Activated naive CD4-positive, alpha-beta T cell treated with anti-CD3 and anti-CD28 coated beads, Interleukin-2, amount 50 U/mL, for 16 hours (primary cell): ENCODE measurements at regions not wholly inside any gene's neighbourhood (a gene's known extent, or its start where the extent isn't known, plus 50 kb on each side); places are given as distances from the start of the nearest gene placed in this dataset.

Experiments
- DNase-seq: peaks from one replicate; pipeline ENCODE4 v3.0.0-alpha.2; 2020

DNA sequence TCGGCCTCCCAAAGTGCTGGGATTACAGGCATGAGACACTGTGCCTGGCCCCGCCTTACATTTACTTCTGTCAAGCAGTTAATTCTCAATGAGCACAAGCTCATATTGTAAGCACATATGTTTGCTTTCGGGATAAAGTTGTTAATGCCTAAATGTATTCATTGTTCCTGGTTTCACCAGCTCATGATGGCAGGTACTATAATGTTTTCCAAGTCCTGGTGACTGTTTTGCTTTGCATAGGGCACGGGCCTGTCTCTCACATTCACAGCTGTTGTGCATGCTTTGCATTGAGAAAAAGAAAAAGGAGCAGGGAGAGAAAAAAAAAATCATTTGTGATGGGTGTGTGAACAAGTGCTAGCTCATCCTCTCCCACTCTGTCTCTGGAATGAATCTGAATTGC, 661.2 kb upstream of the TENM3 start:
- no peak for DNase-seq

DNA sequence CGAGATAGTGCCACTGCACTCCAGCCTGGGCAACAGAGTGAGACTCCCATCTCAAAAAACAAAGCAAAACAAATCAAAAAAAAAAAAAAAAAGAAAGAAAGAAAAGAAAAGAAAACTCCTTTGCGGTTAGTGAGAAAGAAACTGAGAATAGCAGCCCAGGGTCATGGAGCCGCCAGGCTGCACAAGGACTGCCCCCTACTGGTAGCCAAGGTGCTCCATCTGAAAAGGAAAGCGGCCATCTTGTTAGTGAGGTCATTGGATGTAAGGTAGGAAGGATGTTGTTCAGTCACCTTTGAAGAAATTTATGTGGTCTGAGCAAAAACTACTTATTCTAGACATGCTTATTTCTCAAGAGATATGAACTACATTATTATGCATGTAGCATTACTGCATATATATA, 660.6 kb upstream of the TENM3 start:
- no peak for DNase-seq

DNA sequence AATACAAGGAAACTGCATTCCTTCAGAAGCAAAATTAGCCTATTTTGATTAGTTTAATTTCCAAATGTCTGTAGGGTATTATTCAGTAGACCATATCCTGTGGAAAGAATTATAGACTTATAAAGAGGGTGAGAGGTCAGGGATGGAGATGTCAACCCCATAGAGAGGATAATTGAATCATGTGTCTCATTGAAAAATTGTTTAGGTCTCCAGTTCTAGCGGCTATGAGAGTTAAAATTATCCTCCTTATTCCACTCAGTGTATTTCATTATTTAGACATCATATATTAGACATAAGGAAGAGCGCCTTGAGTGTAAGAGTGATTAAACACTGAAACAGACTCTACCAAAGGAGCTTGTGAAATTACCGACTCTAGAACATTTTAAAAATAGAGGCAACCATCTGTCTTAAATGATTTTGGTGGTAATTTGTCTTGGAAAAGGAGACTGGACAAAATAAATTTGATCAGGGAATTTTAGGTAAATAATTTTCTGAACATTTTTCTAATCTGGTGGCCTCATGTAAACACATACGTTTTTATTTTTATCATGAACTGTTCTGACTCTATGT, 654.4 kb upstream of the TENM3 start:
- no peak for DNase-seq

DNA sequence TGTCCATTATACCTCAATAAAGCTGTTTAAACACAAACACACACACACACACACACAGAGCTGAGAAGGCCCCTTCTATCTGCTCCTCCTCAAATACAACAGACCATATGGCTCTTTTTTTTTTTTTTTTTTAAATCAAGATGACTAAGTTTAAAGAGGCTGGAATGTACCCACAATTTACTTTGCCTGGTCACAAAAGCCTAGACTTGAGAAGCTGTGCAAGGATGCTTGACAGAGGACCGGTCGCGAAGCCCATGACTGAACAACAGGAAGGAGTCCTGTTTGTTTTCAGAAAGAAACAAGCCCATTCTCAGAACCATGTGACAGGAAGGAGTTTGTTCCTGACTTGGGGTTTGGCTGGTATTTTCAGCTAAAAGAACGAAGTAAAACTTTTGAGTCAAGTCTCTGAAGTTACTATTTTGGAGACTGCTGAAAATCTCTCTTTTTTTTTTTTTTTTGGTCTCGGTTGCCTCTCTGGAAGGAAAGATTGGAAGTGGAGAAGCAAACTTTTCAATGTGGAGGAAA, 650.9 kb upstream of the TENM3 start:
- no peak for DNase-seq

DNA sequence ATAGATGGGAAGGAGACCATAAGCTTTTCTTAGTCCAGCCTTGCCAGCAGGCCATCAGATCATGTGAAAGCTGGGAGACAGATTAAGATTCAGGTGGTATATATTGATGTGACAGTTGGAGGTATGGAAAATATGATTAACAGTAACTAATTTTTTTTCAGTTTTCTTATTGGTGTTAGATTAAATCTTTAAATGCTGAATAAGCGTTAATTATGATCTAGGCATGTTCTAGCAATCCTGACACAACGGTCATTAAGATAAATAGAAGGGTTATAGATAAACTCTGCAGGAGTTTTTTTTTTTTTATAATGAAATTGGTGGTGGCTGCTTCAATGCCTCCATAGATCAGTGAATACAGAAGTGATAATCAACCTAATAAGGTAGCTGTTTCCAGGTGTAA, 649.5 kb upstream of the TENM3 start:
- no peak for DNase-seq

DNA sequence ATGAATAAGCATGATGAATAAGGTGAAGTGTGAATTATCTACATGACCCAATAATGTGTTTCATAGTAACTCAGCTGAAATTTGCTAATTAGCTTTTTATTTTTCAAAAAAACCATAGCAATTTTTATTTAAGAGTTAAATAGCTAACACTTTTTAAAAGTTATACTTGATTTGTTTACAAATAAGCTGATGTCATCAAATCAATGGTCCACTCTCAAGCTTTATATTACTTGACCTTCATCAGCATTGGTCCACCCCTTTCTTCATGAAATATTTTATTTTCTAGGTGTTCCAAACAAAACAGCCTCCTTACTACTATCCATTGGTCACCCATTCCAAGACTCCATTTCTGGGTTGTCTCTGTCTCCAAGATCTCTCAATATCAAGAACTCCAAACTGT, 649.0 kb upstream of the TENM3 start:
- DNase-seq, result no peak

DNA sequence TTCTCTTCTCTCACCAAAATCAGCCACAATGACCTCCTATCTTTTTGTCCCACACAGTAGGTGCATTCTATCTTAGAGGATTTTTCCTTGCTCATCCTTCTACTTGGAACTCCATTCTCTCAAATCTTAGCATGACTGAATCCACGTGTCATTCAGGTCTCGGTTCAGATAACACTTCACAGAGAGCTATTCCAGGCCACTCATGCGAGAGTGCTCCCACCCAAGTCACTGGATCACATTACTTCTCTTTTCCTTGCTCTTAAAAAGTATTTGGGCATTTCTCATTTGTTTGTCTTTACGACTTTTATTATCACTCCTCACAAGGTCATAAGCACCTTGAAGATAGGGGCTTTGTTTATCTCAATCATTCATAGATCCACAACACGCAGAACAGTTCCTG, 647.5 kb upstream of the TENM3 start:
- DNase-seq, result no peak

DNA sequence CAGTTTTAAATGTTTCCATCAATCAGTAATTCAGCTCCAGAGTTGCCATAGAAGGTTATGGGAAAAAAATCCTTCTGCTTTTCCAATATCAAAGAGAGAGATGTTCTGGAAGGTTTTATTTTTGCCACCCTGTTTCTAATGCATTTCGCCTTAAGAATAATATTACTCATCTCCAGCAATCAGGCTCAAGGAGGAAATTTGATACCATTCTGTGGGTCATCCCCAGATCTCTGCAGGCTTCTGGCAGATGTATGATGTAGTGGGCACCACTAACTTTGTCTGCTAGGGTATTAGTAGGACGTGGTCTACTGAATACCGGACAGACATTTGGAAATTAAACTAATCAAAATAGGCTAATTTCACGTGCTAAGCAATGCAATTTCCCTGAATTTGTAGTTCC, 645.4 kb upstream of the TENM3 start:
- no peak for DNase-seq

DNA sequence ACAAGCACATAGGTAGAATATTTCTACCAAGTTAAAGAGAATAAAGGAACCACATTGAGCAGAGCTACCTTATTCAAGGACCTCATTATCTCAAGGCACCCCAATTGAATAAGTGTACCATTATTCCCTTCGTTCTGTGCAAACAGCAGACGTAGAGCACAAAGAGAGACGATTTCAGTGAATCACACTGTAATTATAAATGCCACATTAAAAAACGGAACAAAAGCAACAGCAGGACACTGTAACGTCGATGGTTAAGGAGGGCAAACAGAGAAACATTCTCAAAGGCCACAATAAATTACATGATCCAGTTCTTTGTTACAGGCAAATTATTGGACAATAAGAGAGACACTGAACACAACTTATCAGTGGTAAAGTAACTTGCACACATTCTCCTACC, 644.1 kb upstream of the TENM3 start:
- DNase-seq, result no peak

DNA sequence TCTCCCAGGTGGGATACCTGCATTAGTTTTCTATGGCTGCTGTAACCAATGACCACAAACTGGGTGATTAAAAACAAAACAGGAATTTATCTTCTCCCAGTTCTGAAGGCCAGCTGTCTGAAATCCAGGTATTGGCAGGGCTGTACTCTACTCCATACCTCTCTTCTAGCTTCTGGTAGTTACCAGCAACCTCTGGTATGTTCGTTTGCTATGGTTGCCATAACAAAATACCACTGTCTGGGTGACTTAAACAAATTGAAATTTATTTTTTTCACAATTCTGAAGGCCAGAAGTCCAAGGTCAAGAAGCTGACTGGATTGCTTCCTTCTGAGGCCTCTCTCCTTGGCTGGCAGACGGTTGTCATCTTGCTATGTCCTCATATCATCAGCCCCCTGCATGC, 642.1 kb upstream of the TENM3 start:
- no peak for DNase-seq

DNA sequence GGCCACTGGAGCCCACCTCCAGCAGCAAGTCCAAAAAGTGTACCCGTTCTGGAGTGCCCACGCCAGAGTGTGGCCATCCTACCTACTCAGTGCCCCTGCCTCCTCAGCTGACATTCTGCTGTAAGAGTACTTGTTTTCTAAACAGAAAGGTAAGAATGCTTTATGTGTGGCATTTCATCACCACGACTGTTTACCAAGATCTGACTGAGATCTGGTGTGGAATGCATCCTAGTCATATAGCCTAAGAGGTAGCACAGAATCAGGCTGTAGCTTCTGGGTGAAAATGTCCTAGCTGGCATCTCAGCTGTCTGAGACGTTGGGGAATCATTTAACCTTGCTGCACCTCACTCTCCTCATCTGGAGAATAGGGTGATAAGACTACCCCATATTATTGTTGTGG, 638.7 kb upstream of the TENM3 start:
- DNase-seq, result no peak

DNA sequence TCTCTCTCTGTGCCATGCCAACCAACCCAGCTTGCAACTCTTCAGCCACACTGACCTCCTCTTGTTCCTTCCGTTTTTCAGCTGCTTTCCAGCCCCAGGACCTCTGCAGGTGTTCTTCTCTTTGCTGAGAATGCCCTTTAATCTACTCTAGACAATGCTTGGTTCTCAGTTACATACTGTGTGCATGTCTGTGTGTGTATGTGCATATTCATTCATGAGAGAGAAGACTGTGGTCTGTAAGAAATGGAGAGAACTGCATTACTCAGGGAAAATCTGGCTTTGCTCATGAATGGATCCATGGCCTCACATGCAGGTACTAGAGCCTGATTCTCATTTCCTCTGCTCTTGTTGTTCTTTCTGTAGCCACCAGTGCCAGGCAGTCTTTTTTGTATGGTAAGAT, 636.9 kb upstream of the TENM3 start:
- DNase-seq, result no peak

DNA sequence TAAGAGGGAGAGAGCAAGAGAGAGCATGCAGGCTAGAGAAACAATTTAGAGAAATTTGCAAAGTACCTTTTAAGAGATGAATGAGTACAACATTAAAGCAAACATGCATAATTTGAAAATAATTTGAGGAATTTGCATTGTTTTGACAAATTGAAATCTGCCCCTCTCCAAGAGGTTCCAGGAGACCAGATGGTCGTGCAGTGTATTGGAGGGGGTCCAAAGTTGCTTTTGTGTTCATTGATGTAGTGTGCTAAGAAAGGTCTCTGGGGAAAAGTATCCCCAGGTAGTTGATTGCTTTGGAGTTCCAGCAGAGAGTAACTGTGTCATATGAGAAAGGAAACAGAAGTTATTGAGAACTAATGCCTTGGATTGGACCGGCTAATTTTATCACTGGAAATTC, 635.0 kb upstream of the TENM3 start:
- DNase-seq, result no peak

DNA sequence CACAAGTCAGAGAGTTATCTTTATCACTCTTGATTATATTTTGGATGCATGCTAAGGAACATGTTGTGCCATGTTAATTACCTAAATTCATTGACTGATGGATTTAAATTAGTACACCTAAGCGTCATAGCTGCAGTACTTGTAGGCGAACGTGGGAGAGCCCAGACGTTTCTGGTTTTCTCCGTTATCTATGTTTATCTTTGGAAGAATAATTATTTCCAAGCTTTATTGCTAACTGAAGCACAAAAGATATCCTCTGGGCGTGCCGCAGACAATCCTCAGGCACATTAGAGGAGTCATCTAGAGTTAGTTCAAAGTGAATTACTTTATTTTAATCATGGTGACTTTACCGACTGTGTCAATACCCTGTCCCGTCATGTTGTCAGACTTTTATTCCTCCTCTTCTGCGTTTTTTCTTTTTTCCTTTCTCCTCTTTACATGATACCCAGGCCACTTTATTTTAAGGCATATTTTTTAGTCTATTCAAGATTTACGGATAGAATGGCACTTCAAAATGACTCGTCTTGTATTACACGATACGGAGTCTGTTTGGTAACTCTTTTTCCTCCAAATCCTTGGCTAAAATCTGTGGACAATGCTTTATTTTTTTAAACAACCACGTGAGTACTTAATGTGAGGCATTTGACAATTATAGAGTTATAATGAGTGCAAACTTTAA, 632.0 kb upstream of the TENM3 start:
- DNase-seq, result no peak

DNA sequence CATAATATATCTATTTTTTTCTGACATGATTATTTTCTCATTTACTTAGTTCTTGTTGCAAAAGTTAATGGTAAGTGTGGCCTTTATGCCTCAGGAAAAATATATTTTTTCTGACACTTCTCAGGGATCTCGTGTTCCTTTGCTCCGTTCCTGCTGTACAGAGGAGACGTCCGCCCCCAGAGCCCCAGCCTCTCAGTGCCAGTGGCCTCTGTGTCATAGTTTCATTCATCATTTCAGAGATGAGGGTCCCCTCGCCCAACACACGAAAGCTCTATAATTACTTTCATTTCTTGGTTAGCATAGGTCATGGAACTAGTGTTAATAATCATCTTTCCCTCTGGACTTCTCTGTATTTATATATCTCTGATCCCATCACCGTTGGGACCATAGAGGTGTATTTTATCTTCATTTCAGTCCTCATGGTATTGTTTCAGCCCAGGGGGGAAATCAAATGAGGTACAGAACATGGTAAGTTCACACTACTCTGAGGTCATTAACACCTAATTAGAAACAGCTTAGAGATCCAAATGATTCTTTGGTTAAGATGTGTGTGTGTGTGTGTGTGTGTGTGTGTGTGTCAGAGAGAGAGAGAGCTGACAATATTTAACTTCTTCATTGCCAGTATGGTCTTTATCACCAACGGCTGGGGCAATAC, 631.1 kb upstream of the TENM3 start:
- DNase-seq, result no peak

DNA sequence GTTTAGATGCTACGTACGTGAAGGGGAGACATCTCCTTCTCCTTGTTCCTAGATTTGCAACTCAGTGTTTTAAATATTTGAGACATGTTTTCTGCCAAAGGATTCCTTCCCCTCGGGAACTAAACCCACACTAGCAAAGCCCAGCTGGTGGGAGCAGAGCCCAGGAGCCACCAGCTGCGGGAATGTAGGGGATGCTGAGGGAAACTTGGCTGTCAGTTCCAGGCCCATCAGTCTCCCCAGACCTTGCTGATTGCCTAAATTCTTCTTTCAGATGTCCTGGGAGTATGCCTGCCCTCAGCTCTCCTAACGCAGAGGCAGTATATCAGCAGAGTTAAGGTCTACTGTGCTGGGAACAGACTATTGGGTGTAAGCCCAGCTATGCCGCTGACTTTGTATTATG, 630.0 kb upstream of the TENM3 start:
- no peak for DNase-seq

DNA sequence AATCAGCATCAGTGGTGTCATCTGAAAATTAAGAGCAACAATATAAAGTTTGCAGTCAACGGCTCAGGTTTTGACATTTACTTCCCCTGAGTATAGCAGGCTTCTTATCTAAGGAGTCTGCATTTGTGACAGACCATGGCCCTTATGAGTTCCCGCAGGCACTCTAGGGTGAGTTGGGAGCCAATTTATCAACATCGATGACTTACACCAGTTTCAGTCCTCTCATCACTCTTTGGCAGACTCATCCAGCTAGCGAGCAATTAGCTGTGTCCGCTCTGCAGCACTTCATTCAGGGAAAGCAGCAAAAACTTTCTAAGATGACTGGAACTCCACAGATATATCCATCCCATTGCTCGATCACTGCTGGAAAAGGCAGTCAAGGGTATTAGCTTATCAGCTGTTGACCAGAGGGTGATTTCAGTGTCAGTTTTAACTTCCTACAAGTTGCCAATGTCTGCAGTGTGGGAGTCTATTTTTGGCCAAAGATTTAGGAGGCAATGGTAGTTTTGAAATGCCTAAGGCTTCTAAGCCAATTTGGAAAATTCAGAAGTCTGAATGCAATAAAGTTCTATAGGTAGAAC, 625.1 kb upstream of the TENM3 start:
- DNase-seq, result no peak

DNA sequence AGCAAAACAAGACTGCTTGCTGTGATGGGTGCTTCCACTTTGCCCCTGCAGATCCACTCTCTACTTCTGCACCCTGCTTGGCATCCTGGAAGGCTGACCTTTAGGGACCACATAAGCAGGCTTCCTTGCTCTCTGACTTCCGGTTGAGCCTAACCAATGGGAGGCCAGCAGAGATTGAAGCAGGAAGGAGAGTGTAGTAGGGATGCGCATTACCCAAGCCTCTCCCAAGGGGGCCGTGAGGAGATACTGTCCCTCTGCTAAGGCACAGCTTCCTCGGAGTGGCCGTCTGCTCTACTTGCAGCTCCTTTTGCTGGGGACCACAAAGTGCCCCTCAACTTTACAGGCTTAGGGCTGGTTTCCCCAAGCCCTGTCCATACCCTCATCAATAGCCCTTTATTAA, 624.3 kb upstream of the TENM3 start:
- no peak for DNase-seq

DNA sequence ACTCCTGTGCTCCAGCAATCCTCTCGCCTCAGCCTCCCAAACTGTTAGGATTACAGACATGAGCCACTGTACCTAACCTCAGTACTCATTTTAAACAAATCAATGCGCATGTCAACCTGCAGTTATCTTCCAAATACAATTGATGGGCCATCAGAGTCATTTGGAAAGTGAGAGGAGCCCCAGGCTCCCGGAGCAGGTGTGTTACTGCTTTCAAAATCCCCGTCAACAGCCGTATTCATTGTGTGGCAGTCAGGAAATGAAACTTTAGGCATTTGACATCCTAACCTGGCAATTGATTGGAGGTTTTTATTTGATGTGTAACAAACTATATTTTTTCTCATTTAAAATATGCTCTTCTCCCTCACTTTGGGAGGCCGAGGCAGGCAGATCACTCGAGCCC, 623.6 kb upstream of the TENM3 start:
- no peak for DNase-seq

DNA sequence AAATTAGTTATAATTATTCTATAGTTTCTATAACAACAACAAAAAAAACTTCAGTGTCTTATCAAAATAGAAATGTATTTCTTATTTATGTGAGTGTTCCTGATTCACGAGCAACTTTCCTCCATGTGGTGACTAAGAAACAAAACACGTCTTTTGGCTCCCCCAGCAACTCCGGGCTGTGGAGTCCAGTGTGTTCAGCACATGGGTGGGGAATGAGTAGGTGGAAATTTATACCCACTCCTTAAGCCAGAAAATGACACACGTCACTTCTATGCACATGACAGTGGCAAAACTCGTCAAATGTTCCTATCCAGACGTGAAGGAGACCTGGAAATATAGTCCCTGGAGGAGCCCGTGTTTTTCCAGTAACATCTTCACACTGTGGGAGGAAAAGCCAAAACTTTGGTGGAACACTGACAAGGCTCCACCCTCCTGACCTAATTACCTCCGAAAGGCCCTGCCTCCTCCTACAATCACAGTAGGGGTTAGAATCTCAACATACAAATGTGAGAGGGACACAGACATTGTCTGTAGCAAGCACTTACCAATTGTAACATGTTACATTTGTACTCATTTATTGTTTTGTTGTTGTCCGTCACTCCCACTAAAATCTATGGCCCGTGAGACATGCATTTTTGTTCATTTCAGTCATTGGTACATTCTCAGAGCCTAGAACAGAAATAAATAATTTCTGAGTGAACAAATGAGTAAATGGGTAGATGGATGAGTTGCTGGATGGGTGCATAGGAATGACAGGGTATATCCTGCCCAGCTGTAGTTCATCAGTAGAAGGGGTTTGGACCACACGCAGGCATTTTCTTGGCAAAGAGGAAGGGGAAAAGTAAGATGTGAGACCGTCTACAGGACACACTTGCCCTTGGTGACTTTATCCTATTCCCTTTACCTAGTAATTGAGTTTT, 605.8 kb upstream of the TENM3 start:
- DNase-seq, result no peak

DNA sequence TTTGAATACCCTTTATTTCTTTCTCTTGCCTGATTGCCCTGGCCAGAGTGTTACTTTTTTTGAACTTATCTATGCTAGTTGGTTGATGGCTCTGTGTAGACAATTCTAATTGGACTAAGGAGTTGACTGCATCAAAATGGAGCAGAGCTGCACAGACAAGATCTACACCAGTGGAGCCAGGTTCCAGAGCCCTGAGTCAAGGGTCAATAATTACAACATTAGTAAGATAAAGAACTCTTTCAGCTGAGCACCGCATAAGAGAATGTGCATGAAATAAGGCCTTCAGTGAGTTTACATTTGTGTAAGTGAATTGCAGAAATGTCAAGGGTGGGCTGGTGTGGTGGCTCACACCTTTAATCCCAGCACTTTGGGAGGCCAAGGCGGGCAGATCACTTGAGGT, 599.7 kb upstream of the TENM3 start:
- DNase-seq, result no peak

DNA sequence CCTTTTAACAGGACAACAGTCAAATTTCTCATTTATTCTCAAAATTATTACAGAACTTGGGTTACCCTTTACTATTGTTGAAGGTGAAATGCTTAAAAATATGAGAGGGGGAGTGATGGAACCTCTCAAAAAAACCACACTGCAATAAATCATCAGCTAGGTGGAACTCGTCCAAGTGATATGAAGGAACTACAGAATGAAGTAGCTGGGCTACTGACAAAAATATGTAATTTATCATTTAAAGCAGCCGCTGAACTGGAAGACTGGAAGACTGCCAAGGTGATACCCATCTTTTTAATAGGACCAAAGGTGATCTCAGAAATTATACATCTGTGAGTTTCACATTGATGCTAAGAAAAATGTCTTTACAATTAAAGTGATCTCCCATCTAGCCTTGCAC, 597.7 kb upstream of the TENM3 start:
- DNase-seq, result no peak

DNA sequence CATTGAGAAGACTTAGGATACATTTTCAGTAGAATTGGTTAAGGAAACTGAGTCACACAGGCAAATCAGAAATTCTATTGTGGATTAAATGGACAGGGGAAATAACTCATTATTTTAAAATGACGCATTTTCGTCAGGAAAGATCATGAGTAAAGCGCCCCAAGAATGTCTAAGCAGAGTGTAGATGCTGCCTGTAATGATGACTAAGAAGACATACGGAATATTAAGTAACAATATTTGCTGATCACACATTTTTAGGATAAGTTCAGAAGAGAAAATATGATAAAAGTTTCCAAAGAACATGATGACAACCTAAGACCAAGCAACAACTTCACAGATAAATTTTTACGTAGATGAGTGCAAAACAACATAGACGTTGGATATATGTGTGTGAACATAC, 596.3 kb upstream of the TENM3 start:
- DNase-seq, result no peak
